ENCODE measurements at regions not wholly inside any gene's neighbourhood (a gene's known extent, or its start where the extent isn't known, plus 50 kb on each side); places are given as distances from the start of the nearest gene placed in this dataset.

DNA sequence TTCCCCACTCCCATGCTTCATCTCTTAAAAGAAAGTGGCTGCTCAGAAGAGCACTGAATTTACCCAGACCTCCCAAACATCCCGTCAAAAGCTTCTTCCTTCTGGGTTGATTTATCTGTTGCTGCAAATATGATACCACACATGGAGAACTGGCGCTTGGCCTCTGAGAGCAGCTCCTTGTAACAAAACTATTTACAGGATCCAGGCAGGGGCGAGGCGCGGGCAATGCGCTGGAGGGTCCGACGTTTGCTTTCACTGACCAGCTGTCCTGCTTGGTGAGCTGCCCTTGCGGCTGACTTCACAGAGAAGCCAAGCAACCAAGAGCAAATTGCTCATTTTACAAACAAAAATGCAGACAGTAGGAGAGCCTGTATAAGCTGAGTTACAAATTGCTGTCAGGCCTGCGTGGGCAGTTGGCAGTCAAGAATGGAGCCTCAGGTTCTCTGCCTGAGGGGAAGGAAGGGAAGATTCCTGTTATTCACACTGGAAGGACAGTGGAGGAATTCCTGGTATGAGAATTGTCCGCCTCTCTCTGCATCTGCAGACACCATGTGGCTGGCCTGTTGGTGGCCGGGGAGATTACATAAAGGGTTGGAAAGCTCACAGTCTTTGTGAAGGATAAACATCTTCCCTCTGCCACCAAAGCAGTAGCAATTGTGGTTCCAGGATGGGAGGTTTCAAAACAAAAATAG lies 192.2 kb upstream of the LEF1 start:
- DNase-seq = no peak

DNA sequence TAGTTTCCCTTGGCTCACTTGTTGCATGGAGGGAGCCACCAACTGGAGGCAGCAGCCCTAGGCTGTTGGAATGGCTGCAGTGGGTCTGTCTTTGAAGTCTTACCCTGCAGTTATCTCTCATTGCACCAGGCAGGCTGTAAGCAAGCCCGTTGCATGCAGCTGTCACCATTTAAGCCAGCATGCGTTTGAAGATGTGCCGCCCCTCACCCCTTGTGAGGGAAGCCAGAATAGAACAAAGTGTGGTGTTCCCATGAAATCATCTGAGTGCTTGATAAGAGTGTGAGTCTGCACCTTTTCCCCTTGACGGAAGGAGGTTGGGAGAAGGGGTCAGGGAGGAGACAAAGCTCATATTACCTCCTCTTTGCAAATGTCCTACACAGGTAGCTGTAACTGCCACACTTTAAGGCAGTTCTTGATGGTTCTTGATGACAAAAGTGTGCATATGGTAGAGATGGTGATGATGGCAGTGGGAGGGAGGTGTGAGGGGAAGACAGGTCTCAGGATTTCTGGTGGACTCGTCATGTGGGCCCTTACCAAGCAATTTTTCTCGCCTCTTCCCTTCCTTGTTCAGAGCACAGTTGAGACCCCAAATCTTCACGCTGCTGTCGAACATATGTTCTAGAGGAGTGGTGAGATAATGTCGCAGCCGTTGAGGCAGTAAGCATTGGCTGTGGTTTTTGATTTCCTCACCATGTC lies 191.4 kb upstream of the LEF1 start:
- DNase-seq = no peak

DNA sequence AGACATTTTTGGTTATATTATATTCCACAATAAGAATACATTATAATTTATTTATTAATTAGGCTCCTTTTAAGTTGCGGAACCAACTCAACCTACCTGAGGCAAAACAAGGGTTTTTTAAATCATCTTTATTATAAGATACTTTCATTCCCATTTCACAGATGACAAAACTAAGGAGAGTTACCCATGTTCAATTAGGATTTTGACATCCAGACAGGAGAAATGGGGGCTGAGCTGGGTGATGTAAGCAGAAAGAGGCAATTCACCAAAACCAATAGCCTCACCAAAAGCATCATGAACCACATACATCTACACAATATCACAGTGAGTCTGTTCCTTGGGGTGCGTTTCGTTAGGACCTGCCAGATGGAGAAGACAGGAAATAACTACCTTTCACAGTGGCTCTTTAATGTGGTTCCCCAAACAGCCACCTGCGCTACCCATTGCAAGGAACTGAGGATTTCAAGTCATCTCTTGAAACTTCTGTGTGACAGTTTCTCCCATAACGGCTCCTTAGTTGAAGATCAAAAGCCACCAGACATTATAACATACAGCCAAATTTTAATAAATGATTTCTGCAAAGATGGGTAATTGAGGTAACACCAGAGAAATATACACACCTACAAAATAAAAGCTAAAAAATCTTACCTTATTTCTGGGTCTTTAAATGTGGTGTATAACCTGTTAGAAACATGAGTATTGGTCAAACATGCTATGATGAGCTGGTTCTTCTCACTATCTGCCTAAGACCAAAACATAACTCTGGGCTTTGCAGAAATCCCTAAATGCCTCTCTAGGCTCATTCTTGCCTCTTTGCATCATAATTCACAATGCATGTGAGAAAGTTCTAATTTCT lies 190.6 kb upstream of the LEF1 start:
- DNase-seq = peak; percentile 58 to 60

DNA sequence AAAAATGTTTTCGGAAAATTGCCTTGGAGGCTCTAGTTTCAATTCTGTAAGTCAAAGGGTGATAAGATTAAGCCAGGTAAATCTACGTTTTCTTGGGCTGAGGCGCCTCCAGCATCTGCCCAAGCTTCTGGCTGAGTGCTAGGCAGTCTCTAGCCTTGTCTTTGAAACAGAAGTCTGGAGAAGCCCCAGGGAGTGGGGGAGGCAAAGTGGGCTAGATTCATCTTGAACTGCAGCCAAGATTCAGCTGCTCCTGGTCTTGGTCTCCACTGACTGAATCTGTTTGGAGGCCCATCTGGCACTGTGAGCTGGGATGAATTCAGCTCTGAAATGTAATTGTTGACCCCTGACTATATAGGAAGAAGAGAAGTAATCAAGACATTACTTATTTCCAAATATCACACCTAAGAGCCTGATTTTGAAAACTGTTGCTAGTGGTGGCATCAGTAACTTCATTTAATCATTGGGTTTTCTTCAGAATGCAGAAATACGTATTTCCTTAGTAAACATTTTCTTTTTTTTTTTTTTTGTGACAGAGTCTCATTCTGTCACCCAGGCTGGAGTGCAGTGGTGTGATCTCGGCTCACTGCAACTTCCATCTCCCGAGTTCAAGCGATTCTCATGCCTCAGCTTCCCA lies 187.3 kb upstream of the LEF1 start:
- peak; percentile 23 to 32 for DNase-seq

DNA sequence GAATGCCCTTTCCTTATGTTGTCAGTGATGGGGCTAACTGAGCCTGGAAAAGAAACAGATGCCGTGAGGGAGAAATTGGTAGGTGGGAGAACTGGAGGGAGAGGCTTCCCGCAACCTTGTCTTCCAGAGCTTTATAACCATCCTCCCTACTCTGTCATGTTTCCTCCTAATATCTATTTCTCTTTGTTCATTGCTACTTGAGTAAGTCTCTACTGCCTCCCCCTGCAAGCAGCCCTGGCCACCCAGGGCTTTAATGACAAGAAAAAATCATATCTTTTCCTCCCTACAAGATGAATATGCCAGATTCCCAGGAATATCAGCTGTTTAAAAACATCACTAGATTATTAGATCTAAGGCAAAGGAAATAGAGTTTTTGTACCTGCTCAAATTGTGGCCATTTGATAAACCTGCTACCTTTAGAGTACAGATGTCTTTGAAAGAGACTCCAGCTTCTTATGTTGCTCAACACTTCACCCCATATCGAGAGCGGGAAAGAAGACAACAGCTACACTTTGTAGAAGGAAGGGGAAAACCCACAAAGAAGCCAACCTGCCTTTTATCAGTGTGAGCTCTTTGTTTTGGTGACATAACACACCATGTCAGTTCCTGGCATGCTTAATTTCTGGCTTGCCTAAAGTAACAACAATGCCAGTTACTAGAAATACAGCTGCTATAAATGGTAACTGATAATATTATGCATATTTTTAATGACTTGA lies 186.6 kb upstream of the LEF1 start:
- DNase-seq = peak; percentile 64 to 75

DNA sequence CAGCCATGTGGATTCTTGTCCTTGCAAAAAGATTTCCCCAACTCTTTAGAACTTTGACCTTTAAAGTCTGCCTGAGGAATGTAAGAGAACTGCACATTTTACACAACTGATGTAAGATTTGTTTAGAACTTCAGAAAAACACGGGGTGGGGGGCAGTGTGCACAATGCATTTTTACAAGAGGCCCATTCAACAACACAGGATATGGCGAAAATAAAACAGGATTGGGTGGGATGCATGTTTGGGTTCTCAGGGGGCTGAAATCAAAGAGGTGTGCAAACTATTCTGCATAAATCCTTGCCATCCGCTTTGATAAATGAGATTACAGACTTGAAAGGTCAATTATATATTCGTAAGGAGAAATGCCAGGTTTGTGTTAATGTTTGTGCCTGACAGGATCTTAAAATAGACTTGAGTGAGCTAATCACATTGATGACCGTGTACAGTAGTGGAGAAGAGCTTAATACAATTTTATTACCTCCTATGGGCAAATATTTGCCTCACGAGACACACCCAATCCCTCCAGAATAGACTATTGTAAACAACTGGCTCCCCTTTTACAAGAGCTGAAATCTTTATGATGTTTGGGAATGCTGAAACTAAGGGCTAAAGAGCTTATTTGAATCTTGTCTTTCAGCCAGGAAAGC lies 184.1 kb upstream of the LEF1 start:
- DNase-seq = no peak

DNA sequence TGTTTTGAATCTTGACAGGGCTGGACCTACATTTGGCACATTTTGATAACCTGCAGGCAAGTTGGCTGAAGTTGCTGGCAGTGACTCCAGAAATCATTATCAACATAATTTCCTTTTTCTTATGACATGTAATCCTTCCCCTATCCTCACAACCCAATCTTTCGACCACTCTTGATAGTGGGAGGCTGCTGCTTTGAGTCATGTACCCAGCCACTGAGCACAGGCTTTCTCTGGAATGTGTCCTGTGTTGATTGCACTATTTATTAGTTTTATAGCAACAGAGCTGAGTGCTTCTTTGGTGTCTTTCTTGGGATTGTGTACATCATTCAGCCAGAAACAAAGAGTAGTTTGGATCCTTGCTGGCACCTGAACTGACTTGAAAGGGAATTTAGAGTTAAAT lies 183.1 kb upstream of the LEF1 start:
- DNase-seq = no peak

DNA sequence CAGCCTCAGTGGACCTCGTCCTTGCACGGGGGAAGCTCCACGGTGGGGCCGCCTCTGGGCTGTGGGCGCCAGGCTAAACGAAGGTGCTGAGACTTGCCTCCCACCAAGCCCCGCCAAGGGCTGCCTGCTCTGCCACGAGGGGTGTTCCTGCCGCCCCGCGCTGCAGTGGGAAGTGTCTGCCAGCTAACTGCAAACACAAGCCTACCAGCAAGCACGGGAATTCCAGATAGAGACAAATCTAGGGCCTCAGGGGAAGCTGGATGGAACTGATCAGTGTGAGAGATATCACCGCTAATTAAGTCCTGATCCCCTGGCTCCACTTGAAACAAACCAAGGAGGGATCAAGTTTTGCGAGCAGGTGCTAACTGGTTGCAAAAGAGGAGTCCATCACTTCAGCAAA lies 181.6 kb upstream of the LEF1 start:
- no peak for DNase-seq

DNA sequence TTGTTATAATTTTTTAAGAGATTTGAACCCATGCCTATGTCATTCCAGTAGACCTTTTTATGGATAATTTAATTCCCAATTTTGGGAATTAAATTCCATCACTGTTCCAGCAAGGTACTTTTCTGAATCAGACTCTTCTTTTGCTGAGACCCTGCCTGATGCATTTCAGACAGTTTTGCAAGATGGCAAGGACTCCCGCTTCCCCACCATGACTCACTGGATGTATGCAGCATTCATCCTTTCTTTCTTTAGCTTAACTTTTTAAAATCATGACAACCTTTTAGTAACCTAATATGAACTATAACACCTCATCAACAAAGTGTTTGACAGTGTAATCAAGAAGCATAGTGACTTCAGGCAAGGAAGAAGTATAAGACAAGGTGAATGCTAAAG lies 178.1 kb upstream of the LEF1 start:
- no peak for DNase-seq

DNA sequence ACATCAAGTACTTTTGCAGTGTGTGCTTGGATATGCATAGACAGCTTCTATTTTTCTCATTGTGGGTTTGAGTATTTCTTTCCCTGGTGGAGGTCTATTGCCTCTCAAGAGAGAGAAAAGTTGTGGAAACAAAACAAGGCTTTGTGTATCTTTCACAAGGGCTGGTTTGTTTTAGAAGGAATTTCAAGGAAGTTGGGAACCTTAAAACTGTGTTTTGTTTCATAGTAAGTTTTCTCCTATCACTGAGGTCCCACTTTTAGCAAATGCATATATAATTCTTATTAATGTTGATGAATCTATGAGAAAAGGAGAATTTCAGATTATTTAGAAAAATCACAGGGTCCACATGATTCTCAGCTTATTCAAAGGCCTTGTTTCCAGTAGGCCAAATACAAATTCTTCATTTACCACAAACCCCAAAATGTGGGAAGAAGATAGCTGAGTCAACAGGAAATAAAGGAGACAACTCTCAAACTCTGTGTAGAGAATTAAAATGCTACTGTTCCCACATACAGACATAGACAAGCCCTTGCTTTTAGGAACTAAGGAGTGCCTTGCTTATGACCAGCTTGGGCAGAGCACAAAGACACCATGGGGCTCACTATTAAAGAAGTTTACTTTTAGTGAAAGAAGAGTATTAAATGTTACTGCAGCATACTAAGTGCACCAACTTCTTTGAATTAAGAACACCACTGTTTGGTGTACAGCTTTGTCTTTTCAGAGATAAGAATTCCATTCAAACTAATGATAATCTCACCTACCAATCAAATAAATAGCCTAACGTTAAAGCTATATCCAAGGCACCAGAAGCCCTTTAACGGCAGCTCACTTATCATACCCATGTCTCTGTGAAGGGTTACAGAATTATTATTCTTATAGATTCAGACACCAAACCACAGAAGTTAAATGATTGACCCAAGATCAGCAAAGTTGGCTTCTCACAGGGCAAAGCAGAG lies 177.4 kb upstream of the LEF1 start:
- DNase-seq = no peak

DNA sequence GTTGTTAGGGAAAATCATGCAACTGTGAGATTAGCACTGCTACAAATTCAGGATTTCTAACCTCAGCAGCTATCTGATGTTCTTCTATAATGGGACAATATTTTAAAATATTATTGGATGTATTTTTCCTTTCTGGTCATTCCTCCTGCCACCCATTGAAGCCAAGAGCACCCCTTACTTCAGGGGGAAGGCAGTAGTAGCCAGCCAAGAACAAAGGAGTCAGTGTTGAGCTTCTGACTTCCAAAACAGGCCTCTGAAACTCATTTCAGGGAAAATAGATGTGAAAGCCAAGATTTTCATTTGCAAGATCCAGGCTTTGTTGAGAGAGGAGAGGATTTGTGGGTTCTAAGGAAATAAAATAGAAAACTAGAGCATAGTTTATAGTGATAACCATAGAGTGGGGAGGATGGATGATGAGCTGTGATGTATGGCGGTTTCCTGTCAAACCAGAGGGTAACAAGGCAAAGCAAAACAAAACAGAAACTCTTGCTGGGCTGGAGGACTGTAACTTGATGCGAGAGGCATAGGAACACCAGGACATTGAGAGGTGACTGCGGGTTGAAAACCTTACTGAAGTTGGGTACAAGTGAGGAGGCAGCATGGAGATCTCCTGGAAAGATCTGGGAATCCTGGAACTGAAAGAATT lies 173.7 kb upstream of the LEF1 start:
- DNase-seq = peak; percentile 32 to 56

DNA sequence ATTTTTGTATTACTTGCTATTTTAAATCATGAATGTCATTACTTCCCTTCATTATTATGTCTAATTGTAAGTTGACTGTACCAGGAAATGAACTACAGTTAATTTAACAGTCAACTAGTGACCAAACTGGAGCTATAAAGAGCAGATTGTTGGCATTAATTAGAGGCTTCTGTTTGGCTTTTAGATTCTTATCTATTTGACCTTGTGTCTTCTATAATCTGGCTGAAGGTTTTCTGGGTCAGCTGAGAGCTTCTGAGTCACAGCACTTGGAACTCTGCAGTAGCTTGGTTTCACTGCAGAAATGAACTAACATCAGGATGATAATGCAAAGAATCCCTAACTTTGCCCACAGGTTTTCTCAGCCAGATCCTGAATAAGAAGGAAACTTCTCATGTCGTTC lies 169.2 kb upstream of the LEF1 start:
- no peak for DNase-seq

DNA sequence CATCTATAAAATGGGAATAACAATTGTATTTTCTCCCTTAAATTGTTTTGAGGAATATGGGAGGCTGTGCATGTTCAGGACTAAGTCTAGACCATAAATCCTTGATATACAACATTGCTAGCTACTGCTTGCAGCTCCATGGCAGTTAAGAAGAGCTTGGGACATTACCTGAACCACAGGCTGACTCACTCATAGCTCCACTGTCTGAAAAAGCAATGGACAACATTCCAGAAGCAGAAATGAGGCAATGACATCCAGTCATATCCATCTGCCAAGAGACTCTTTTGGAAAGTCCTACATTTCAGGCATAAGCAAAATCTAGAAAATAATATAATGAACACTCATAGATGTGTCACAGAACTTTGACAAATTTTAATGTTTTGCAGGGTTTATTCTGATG lies 167.3 kb upstream of the LEF1 start:
- no peak for DNase-seq

DNA sequence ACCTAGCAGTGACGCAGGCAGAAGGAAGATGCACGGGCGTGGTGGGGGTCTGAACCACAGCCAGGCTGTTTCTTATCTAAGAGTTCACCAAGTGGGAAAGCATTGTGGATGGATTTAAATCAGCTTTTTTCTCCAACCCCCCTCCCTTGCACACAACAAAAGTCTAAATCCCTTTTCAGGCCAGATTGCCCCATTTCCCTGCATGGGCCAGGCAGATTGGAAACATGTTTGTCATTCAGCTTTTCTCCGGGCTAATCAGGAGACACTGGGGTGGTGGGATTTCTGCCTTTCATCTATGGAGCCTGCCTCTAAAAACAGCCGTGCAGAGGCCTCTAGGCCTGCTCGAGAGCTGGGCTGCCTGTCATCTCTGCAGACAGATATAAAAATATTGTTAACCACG lies 166.3 kb upstream of the LEF1 start:
- DNase-seq = no peak

DNA sequence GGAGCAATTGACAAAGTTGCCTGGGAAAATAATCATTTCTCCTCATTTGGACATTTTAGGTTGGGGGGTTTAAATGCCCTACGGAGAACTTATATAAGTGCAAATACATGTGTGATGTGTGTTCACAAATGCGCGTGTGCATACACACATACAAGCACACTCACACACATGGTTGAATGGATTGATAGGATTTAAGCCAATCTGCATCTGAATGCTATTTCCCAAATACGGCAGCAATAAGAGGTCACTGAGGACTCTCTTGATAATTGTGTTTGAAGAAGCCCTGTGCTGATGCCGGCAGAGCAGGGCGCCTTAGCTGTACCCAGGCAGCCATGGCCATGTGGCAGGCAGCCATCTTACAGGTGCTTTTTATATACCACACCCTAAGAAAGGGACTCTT lies 165.3 kb upstream of the LEF1 start:
- DNase-seq = no peak

DNA sequence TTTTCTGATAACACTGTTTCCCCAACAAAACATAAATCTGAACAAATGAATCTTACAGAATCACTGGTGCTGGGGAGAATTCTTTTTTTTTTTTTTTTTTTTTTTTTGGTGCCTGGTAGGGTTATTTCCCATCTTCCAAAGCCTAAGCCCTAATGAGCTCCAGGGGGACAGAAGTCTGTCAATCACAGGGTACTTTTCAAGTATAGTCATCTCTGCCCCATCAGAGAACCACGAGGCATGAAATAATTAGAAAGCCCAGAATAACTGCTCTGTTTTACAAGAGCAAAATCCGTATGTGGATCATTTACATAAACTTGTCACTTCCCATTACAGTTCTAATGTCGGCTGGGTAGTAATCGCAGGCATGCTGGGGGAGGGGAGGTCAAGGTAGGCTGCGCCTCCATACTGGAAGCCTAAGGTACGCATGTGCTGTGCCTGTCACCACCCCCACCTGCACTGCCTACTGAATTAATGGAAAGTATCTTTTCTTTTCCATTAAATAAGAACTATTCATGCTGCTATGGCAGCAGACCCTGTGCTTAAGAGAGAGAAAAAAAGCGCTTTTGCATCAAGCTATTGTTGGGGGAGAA lies 164.7 kb upstream of the LEF1 start:
- no peak for DNase-seq

DNA sequence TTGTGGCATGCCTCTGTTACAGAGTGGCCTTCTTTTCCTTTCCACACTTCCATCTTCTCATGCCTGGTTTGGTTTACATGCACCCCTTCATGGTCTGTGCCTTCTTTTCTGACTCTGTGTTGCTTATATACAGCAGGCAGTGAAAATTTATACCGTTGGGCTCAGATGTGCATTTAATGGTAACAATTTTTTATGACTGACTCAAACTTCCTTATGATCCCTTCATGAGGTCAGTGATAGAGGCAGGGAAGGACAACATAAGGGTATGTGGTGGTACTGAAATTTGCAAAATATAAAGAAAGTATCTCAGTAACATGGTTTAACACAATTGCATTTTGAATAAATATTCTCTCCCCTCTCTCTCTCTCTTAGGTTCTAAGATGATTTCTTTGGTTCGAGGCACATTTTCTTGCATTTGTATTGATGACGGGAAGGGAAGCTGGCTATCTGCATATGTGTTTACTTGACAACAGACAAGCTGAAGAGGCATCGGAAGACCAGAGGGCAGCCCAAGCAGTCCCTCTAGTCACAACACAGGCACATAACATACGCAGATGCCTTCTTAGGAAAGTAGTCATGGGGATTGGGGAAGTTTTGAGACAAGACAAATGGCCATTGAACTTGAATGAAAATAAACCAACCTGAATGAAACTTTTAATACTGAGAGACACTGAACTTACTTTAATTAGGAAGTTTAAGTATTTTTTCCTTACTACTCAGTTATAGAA lies 163.3 kb upstream of the LEF1 start:
- DNase-seq = no peak

DNA sequence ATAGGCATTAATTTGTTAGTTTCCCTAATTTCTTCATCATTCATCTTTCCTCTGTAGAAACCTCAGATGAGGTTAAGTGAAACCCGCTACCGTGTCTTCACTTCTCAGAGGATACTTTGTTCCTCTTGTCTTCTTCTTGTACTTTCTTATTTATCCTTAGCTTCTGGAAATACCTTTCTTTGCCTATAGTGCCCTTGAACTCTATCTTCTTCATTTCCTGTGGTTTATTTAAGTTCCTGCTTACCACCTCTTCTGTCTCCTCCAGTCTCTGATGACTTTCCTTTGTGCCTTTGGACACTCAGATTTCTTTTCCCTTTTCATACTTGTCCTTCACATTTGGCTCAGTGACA lies 159.6 kb upstream of the LEF1 start:
- DNase-seq = no peak

DNA sequence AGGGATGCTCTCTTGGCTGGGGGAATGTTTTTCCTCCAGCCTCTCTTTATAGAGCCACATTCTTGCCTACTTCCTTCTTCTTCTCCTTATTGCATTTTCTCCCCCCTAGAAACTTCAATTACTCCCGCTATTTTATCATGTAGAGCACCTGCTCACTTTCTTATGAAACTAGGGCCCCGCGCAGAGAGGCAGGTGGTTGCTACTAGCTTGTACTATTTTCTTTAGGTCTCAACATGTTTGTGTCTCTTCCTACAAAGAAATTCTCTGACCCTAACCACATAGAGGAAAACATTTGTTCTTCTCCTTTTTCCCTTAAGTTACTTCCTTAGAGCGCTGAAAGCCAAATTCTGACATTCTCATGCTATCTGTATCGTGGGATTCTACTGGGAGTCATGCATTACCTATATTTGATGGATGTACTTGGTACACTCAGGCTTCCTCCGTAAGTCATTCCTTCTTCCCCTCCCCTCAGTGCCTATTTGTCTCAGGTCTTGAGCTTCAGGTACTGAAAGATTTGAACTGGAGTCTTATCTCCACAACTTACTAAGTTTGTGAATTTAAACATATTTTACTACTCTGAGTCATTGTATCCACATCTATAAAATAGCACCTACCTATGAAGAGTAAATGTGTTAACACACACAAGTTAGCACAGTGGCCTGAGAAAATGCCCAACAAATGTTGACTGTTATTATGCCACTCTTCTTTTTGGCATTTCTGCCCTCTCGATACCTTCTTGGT lies 159.1 kb upstream of the LEF1 start:
- no peak for DNase-seq
